ENCODE measurements at regions not wholly inside any gene's neighbourhood (a gene's known extent, or its start where the extent isn't known, plus 50 kb on each side); places are given as distances from the start of the nearest gene placed in this dataset.

- Histone ChIP-seq H3K4me3 (no peak overlapping the region), H3K9me3 (no peaks in the 10 kb centered on the region), H3K4me1 (no peaks in the 10 kb centered on the region), H3K36me3 (no peaks in the 10 kb centered on the region), H3K27me3 (no peaks in the 10 kb centered on the region), H3K27ac (no peak overlapping the region)
- DNase-seq: no peak
- TF ChIP-seq POLR2A (IDR thresholded peaks at IDR 0.05) (no peak), CTCF (IDR thresholded peaks at IDR 0.05) (no peak)
Measured at GRCh38 chr1:216983823-216984222, 260.6 kb upstream of the ESRRG start.

- DNase-seq: no peak
- H3K27me3 ChIP-seq: no peaks in the 10 kb centered on the region
- no peaks in the 10 kb centered on the region for H3K4me1 ChIP-seq
- H3K36me3 ChIP-seq: no peaks in the 10 kb centered on the region
- TF ChIP-seq POLR2A (IDR thresholded peaks at IDR 0.05) (no peak), CTCF (IDR thresholded peaks at IDR 0.05) (peak in 3 of 6 experiments; percentile 23 to 43 (median 26))
- H3K9me3 ChIP-seq: no peaks in the 10 kb centered on the region
- no peak overlapping the region for H3K4me3 ChIP-seq
- no peak overlapping the region for H3K27ac ChIP-seq
Measured at GRCh38 chr1:216961516-216961915, 238.3 kb upstream of the ESRRG start.

- Histone ChIP-seq H3K4me3 (no peak overlapping the region), H3K4me1 (no peaks in the 10 kb centered on the region), H3K27ac (no peak overlapping the region), H3K9me3 (no peaks in the 10 kb centered on the region), H3K27me3 (no peaks in the 10 kb centered on the region), H3K36me3 (no peaks in the 10 kb centered on the region)
- no peak for DNase-seq
- TF ChIP-seq CTCF (IDR thresholded peaks at IDR 0.05) (no peak), POLR2A (IDR thresholded peaks at IDR 0.05) (no peak)
Measured at GRCh38 chr1:216960716-216961115, 237.5 kb upstream of the ESRRG start.

- Histone ChIP-seq H3K27me3 (no peaks in the 10 kb centered on the region), H3K27ac (no peak overlapping the region), H3K9me3 (no peaks in the 10 kb centered on the region), H3K36me3 (no peaks in the 10 kb centered on the region), H3K4me1 (no peaks in the 10 kb centered on the region), H3K4me3 (no peak overlapping the region)
- DNase-seq: no peak
- TF ChIP-seq POLR2A (IDR thresholded peaks at IDR 0.05) (no peak), CTCF (IDR thresholded peaks at IDR 0.05) (no peak)
Measured at GRCh38 chr1:216958569-216958968, 235.3 kb upstream of the ESRRG start.

GRCh38 chr1:216953495-216953894, 230.3 kb upstream of the ESRRG start:
- Histone ChIP-seq H3K4me1 (no peaks in the 10 kb centered on the region), H3K36me3 (no peaks in the 10 kb centered on the region), H3K27ac (no peak overlapping the region), H3K27me3 (no peaks in the 10 kb centered on the region), H3K4me3 (no peak overlapping the region), H3K9me3 (no peaks in the 10 kb centered on the region)
- no peak for TF ChIP-seq POLR2A (IDR thresholded peaks at IDR 0.05)
- TF ChIP-seq CTCF (IDR thresholded peaks at IDR 0.05): no peak
- DNase-seq: no peak

GRCh38 chr1:216952864-216953263, 229.6 kb upstream of the ESRRG start:
- H3K36me3 ChIP-seq: no peaks in the 10 kb centered on the region
- no peaks in the 10 kb centered on the region for H3K4me1 ChIP-seq
- no peak overlapping the region for H3K27ac ChIP-seq
- DNase-seq: no peak
- no peak for TF ChIP-seq CTCF (IDR thresholded peaks at IDR 0.05)
- TF ChIP-seq POLR2A (IDR thresholded peaks at IDR 0.05): no peak
- no peak overlapping the region for H3K4me3 ChIP-seq
- H3K27me3 ChIP-seq: no peaks in the 10 kb centered on the region
- no peaks in the 10 kb centered on the region for H3K9me3 ChIP-seq
